Naive B cell (primary cell): ENCODE measurements at regions not wholly inside any gene's neighbourhood (a gene's known extent, or its start where the extent isn't known, plus 50 kb on each side); places are given as distances from the start of the nearest gene placed in this dataset.

Source experiments
- ATAC-seq, 2 donors: fragments of 150-1000 bp; cut with Tn5 transposase; 2 replicates each; pipeline ENCODE4 v1.10.0; 2021; ENCODE audit warnings: low read depth in 2 of 2, mild to moderate bottlenecking in 2 of 2, moderate library complexity in 2 of 2
- DNase-seq: peaks from one replicate; pipeline ENCODE4 v3.0.0; 2022
- H3K27ac Mint-ChIP-seq, 6 donors: one replicate each; pipeline ENCODE4 v1.8.0; 2020 to 2022; ENCODE audit warnings: mild to moderate bottlenecking in 6 of 6, mixed read lengths in 6 of 6, moderate library complexity in 5 of 6, inconsistent platforms in 2 of 6
- H3K27me3 Mint-ChIP-seq, 3 donors: one replicate each; pipeline ENCODE4 v1.8.0; 2021 to 2022; ENCODE audit warnings: mixed read lengths in 3 of 3, mild to moderate bottlenecking in 1 of 3
- H3K36me3 Mint-ChIP-seq, 2 donors: one replicate each; pipeline ENCODE4 v1.8.0; 2020 to 2022; ENCODE audit warnings: mixed read lengths in 2 of 2, inconsistent platforms in 1 of 2, mild to moderate bottlenecking in 1 of 2
- H3K4me1 Mint-ChIP-seq, 3 donors: one replicate each; pipeline ENCODE4 v1.8.0; 2020 to 2022; ENCODE audit warnings: mixed read lengths in 3 of 3, inconsistent platforms in 1 of 3, mild to moderate bottlenecking in 1 of 3, moderate library complexity in 1 of 3
- H3K4me3 Mint-ChIP-seq, 8 donors: one replicate each; pipeline ENCODE4 v1.8.0; 2020 to 2022; ENCODE audit warnings: mild to moderate bottlenecking in 8 of 8, mixed read lengths in 8 of 8, moderate library complexity in 8 of 8, inconsistent platforms in 2 of 8
- H3K9me3 Mint-ChIP-seq, 7 donors: one replicate each; pipeline ENCODE4 v1.8.0; 2020 to 2022; ENCODE audit warnings: mixed read lengths in 7 of 7, mild to moderate bottlenecking in 5 of 7, inconsistent platforms in 2 of 7, moderate library complexity in 1 of 7

GRCh38 chr12:41636653-41637052 lies 448.5 kb downstream of the PDZRN4 start:
- H3K4me1 Mint-ChIP-seq, result no peaks in the 10 kb centered on the region
- H3K4me3 Mint-ChIP-seq, result no peak overlapping the region
- ATAC-seq, result no peak

DNA sequence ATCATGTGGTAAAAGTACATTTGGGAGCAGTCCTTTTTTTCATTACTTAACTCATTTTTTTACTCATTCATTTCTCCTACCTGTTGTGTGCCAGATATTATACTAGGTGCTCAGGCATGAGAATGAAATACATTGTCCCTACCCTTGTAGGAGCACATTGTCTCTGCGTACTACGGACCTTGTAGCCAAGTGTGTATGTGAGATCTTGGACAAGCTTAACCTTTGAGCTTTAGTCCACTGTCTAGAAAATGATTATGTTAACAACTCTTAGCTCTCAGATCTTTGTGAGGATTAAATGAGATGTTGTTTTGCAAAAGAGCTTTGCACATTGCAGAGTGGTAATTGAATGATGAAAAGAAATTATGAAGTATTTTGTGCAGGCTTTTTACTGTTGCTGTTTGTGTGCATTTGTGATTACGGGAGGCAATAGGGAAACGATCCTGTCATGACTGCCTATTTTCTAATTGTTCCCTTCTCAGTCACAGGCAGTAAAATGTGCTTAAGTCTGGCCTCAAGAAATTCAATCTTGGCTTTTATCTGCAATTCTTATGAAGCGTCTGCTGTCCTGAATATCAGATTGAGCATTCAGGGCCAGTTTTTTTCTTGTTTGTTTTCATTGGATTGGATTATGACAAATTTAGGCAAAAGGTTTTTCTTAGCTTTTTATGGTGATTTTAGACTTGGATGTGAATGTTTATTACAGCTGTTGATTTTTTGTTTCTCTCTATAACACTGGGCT lies 447.7 kb downstream of the PDZRN4 start:
- H3K27ac Mint-ChIP-seq, result no peak overlapping the region
- no peaks in the 10 kb centered on the region for H3K36me3 Mint-ChIP-seq
- ATAC-seq, result no peak
- no peak overlapping the region for H3K4me3 Mint-ChIP-seq
- no peaks in the 10 kb centered on the region for H3K27me3 Mint-ChIP-seq
- H3K4me1 Mint-ChIP-seq, result no peaks in the 10 kb centered on the region
- DNase-seq, result no peak
- H3K9me3 Mint-ChIP-seq, result peaks cover 0 to 13% (median 5%) of the 10 kb centered on the region in 7 donors

More at GRCh38 chr12:41636653-41637052, 448.5 kb downstream of the PDZRN4 start:
- Mint-ChIP-seq H3K9me3 (peaks cover 0 to 13% (median 3%) of the 10 kb centered on the region in 7 donors), H3K27ac (no peak overlapping the region), H3K27me3 (no peaks in the 10 kb centered on the region), H3K36me3 (no peaks in the 10 kb centered on the region)
- no peak for DNase-seq

- ATAC-seq, result no peak
- H3K36me3 Mint-ChIP-seq, result no peaks in the 10 kb centered on the region
- DNase-seq, result no peak
- H3K9me3 Mint-ChIP-seq, result peaks cover 0 to 14% (median 8%) of the 10 kb centered on the region in 7 donors
- H3K4me3 Mint-ChIP-seq, result no peak overlapping the region
- H3K4me1 Mint-ChIP-seq, result no peaks in the 10 kb centered on the region
- H3K27ac Mint-ChIP-seq, result no peak overlapping the region
- no peaks in the 10 kb centered on the region for H3K27me3 Mint-ChIP-seq
Measured at GRCh38 chr12:41634091-41634490, 446.0 kb downstream of the PDZRN4 start.

GRCh38 chr12:41629611-41630010 lies 441.5 kb downstream of the PDZRN4 start:
- no peaks in the 10 kb centered on the region for H3K27me3 Mint-ChIP-seq
- no peak for ATAC-seq
- no peak for DNase-seq
- H3K9me3 Mint-ChIP-seq, result peaks cover 3 to 28% (median 11%) of the 10 kb centered on the region in 7 donors
- H3K4me1 Mint-ChIP-seq, result no peaks in the 10 kb centered on the region
- no peak overlapping the region for H3K4me3 Mint-ChIP-seq
- no peak overlapping the region for H3K27ac Mint-ChIP-seq
- no peaks in the 10 kb centered on the region for H3K36me3 Mint-ChIP-seq

GRCh38 chr12:41627476-41627875 lies 439.4 kb downstream of the PDZRN4 start:
- DNase-seq (no peak), ATAC-seq (no peak)
- H3K27ac Mint-ChIP-seq, result no peak overlapping the region
- H3K36me3 Mint-ChIP-seq, result no peaks in the 10 kb centered on the region
- peak overlapping the region in 1 of 8 donors; percentile 31 for H3K4me3 Mint-ChIP-seq
- H3K9me3 Mint-ChIP-seq, result peaks cover 3 to 22% (median 11%) of the 10 kb centered on the region in 7 donors
- H3K27me3 Mint-ChIP-seq, result no peaks in the 10 kb centered on the region
- no peaks in the 10 kb centered on the region for H3K4me1 Mint-ChIP-seq

DNA sequence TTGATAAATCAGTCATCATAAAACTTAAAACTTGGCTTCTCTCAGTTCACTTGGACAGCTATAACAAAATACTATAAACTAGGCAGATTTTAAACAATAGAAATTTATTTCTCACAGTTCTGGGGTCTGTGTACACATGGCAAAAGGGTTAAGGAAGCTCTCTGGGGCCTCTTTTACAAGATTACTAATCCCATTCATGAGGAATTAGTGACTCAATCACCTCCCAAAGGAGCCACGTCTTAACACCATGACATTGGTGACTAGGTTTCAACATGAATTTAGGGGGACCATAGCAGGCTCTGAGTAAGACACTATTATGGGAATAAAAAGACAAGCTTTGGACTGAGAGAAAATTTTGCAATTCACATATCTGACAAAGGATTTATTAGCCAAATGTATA lies 436.5 kb downstream of the PDZRN4 start:
- Mint-ChIP-seq H3K27me3 (no peaks in the 10 kb centered on the region), H3K9me3 (peaks cover 3 to 15% (median 8%) of the 10 kb centered on the region in 7 donors), H3K4me1 (no peaks in the 10 kb centered on the region), H3K36me3 (no peaks in the 10 kb centered on the region), H3K27ac (no peak overlapping the region), H3K4me3 (no peak overlapping the region)
- ATAC-seq (no peak), DNase-seq (no peak)
